AG10803 (cell line): ENCODE measurements at regions not wholly inside any gene's neighbourhood (a gene's known extent, or its start where the extent isn't known, plus 50 kb on each side); places are given as distances from the start of the nearest gene placed in this dataset.

ENCODE experiments used
- DNase-seq: peaks from one replicate; pipeline ENCODE4 v3.0.0; 2010; ENCODE audit warnings: low read depth
- H3K4me3 ChIP-seq: 2 replicates; pipeline ENCODE4 v1.5.1; 2011; ENCODE audit warnings: mild to moderate bottlenecking, low read length, control low read depth
- CTCF ChIP-seq: conservative IDR thresholded peaks from 2 replicates; pipeline ENCODE4 v1.5.1; 2011; ENCODE audit warnings: mild to moderate bottlenecking, low read length, control low read depth, inconsistent platforms

- TF ChIP-seq CTCF, result no peak
- DNase-seq, result no peak
- no peak overlapping the region for H3K4me3 ChIP-seq
Measured at GRCh38 chr1:4546911-4547310, 107.5 kb upstream of the AJAP1 start.

- DNase-seq, result no peak
- TF ChIP-seq CTCF, result no peak
- no peak overlapping the region for H3K4me3 ChIP-seq
Measured at GRCh38 chr1:4549930-4550329, 104.5 kb upstream of the AJAP1 start.

GRCh38 chr1:4550941-4551340 lies 103.5 kb upstream of the AJAP1 start:
- H3K4me3 ChIP-seq, result no peak overlapping the region
- TF ChIP-seq CTCF, result no peak
- DNase-seq, result no peak

GRCh38 chr1:4551706-4552105 lies 102.7 kb upstream of the AJAP1 start:
- no peak overlapping the region for H3K4me3 ChIP-seq
- TF ChIP-seq CTCF, result no peak
- no peak for DNase-seq

GRCh38 chr1:4553761-4554160 lies 100.6 kb upstream of the AJAP1 start:
- no peak overlapping the region for H3K4me3 ChIP-seq
- DNase-seq, result no peak
- no peak for TF ChIP-seq CTCF

- no peak for TF ChIP-seq CTCF
- no peak overlapping the region for H3K4me3 ChIP-seq
- DNase-seq, result no peak
Measured at GRCh38 chr1:4554271-4554865, 100.0 kb upstream of the AJAP1 start.

GRCh38 chr1:4557949-4558348 lies 96.5 kb upstream of the AJAP1 start:
- no peak for TF ChIP-seq CTCF
- H3K4me3 ChIP-seq, result no peak overlapping the region
- DNase-seq, result no peak
